ENCODE measurements at regions not wholly inside any gene's neighbourhood (a gene's known extent, or its start where the extent isn't known, plus 50 kb on each side); places are given as distances from the start of the nearest gene placed in this dataset.

DNA sequence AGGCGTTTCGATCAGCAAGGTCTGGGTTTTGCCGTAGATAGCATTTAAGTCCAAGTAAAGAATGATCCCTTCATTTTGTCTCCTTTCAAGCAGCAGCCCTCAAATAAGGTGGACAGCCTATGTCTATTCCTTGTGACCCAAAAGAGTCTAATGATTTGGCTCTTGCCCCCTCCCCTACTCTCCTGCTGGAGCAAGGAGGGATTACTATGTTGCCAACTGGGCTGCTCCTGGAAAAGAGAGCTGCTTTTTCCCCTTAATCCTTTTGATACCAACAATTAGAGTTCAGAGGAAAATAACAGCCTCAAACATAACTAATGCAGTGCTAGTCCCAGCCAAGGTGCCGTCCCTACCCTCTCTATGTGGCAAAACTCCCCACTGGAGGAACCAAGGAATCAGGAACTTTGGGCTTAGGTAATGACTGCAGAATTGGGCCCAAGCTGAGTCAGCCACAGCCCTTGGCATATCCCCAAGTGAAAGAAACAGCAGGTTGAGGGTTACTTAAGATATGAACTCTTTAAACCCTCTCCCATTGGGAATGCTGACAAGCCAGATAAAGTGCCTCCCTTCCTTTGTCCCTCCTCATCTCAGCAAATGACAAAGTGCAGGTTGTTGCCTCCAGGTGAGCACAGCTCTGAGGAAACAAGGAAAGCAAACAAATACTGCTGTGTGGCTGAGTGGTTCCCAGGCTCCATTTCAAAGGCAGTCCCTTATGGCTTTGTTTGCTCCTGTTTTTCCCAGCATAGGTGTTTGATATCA lies 643.7 kb downstream of the INHBA start:
- peak; percentile 61 for DNase-seq

DNA sequence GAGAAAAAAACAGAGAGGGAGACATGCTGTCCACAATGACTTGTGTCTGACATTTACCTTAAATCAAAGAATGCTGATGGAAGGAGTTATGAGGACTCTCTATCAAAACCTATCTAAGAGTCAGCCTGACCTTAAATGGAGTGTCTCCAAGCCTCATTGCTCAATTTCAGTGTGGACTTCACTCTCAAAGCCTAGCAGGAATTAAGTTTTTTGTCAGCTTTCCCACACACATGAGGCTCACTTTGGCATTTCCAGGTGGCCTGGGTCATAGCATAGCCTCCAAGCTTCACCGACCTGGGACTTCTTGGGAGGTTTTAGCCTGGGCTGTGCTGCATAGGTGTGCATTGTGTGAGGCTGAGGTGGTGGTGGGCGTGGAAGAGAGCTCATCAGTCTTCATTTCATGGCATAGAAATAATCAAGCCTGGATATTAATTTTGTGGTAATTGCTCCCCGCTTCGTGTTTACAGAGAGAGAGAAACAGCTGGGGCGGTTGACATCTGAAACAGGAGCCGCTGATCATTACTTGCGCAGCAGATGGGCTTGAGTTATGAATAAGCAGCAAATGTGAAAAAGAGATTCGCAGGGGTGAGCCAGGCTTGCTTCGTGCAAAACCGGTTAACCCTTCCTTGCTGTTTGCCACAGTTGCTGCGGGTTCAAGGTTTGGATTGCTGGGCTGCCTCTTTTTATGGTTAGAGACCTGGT lies 647.8 kb downstream of the INHBA start:
- no peak for DNase-seq

GRCh38 chr7:41053820-41054219 lies 649.1 kb downstream of the INHBA start:
- DNase-seq = no peak

DNA sequence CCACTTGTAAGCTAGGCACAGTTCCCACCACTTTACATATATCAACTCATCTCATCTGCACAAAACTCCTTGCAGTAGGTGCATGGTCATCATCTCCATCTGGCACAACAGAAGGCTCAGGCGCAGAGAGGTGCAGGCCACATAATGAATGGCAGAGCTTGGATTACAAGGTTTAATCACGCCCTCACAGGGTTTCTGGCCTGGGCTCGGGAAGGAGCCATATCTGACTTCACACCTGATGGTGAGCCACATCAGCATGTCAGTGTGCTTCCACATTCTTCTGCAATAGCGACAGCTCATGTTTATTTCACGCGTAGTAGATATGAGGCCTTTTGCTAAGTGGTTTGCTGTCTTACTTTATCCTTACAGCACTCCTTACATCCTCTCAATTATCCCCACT lies 650.2 kb downstream of the INHBA start:
- no peak for DNase-seq

GRCh38 chr7:41052201-41052600 lies 650.7 kb downstream of the INHBA start:
- no peak for DNase-seq

GRCh38 chr7:41051535-41051934 lies 651.4 kb downstream of the INHBA start:
- no peak for DNase-seq

- DNase-seq = no peak
Observed at GRCh38 chr7:41051062-41051461, 651.8 kb downstream of the INHBA start.

DNA sequence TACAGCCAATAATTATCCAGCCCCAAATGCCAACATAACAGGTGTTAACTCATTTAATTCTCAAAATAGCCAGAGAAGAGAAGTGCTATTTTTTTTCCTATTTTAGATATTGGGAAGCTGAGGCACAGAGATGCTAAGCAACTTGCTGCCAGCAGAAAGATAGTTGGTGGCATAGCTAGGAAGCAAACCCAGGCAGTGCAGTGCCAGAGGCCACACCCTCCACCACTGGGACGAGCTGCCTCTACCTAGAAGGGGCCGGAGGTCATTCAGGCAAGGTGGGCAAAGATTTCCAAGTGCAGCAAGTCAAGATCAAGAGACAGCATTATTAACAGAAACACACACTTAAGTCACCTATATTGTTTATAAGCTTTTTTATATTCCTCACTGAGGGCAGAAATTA lies 654.1 kb downstream of the INHBA start:
- DNase-seq = no peak

DNA sequence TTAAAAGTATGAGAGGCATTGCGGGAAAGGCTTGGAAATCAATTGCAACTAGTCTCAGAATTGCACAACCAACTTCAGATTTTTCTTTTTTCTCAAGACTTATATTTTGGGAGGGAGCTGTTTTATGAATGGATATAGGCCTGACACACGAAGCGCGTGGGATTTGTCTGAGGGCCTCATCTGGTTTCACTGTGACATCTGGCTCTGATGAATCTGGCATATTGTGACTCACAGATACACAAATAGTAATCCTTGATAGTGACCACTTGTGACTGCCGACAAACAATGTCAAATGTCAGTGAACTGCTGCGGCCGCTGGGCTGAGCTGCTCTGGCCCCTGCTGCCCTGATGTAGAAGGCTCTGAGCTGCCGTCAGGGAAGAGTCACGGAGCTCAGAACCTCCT lies 655.1 kb downstream of the INHBA start:
- DNase-seq = no peak

- DNase-seq = no peak
Observed at GRCh38 chr7:41047211-41047610, 655.7 kb downstream of the INHBA start.

- no peak for DNase-seq
Observed at GRCh38 chr7:41046776-41047175, 656.1 kb downstream of the INHBA start.

DNA sequence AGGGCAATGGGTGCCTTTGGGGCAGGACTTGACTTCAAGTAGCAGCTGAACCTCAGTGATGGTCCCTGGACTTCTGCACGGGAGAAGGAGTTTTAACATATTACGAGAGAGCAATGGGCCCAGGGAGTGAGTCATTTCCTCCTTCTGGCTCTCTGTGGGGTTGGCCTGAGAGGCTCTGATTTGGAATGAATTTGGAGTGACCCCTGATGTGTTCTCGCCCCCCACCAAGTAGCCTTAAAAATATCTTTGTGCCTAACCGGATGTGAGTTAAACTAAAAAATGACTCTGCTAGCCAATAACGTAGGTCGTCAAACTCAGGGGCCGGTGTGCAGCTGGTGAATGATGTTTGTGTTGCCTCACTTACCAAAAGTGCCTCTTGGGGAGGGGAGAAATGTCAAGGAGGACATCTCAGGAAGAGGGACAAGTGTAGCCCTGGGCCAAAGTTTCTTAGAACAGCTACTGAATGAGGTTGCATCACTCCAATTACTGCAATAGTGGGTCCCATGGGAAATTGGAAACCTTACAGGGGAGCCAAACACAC lies 656.6 kb downstream of the INHBA start:
- DNase-seq = no peak

DNA sequence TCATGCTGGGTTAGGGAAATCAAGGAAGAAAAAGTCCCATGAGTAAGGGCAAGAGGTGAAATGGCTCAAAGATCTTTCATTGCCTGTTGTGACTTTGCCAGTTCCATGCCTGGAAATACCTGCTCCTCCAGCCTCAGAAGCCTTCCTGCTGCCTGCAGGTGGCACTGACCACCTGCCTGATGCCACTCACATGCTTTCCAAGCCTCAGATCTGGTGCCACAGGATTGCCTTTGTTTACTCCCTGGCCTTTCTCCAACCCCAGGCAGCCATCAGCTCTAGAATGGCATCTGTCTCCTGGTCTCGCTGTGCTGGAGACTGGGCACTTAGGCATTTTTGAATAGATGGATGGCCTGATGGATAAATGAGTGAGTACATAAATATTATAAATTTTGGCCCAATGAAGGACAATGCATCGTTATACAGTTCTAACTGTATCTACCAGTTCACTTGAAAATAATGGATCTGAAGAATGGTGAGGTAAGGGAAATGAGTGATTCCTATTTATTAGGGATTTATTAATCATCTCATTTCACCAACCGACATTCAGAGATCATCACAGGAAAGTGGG lies 657.2 kb downstream of the INHBA start:
- peak; percentile 24 for DNase-seq

- DNase-seq = no peak
Observed at GRCh38 chr7:41039981-41040380, 662.9 kb downstream of the INHBA start.

- no peak for DNase-seq
Observed at GRCh38 chr7:41039386-41039953, 663.4 kb downstream of the INHBA start.

GRCh38 chr7:41038211-41038610 lies 664.7 kb downstream of the INHBA start:
- no peak for DNase-seq

DNA sequence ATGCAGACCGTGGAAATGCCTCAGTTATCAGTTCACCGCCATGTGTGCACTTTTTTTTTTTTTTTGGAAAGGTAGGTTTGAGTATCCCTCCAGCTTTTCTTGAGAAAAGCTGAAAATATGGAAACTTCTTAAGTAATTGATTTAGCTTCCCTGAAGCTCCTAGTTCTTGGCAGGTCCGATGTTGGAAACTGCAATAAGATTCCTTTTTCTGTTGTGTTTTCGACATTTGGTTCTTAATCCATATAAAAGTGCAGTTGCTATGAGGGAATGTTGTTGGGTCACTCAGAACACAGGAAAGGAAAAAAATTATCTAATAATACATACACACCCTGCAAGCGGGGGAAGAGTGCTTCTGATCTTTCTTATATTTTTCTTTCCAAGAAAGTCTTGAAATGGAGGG lies 665.2 kb downstream of the INHBA start:
- DNase-seq = no peak

- no peak for DNase-seq
Observed at GRCh38 chr7:41035794-41036193, 667.1 kb downstream of the INHBA start.

DNA sequence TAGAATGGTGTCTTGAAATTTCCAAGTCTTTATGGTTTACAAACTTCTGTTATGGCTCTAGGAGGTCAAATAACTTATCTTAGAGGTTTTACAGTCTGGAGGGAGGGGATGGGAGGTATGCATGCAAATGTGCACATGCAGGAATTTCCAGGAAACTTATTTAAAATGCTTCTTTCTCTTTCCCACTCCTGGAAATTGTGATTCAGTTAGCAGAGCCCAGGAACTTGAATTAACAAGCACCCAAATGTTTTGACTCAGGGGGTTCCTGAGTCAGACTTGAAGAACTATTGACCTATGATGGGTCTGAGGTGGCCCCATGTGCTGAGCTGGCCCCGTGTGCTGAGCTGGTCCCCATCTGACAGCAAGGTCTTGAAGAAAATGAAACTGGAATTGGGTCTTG lies 669.4 kb downstream of the INHBA start:
- DNase-seq = no peak

GRCh38 chr7:41030673-41031072 lies 672.2 kb downstream of the INHBA start:
- DNase-seq = no peak

GRCh38 chr7:41029072-41029499 lies 673.8 kb downstream of the INHBA start:
- DNase-seq = no peak

- DNase-seq = no peak
Observed at GRCh38 chr7:41028580-41028979, 674.3 kb downstream of the INHBA start.

DNA sequence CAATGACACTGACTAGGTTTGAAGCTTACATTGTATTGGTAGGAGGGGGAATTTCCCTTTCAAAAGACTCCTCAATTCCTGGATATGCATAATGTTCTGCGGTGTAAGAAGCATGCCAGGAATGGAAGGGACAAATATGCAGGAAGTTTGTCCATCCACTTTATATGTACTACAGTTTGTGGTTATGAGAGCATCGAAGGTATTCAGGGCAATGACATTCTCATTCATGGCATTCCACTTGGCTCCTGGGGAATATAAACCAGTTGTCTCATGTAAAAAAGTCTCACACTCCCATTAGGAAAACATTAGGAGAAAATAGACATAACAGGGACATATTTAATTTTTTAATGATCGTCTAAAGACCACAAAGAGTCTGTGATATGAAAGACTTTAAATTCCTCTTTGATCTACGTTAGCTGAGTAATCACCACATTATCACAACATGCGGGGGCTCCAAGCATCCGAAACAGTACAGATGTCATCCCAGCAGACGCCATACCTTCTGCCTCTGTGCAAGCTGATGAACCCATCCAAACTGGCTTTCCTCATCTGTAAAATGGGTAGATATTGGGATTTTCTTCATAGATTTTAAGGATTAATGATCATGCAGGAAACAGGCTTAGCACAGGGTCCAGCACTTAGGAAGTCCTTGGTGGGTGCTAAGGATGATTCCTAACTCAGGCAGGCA lies 675.3 kb downstream of the INHBA start:
- DNase-seq = no peak
